Adrenal gland (tissue), 9 donors: ENCODE measurements at regions not wholly inside any gene's neighbourhood (a gene's known extent, or its start where the extent isn't known, plus 50 kb on each side); places are given as distances from the start of the nearest gene placed in this dataset.

Experiments used
- DNase-seq, 7 donors: peaks; one replicate each; pipeline ENCODE4 v3.0.0-alpha.2; 2019 to 2020
- H3K27ac ChIP-seq, 5 donors: fragments of 200-600 bp; sonication (generic) in 4 of 5; 1 replicate in 3 of 5; 2 replicates in 2 of 5; pipeline versions ENCODE4 v1.5.1 to v1.8.0; 2016 to 2020; ENCODE audit warnings: mild to moderate bottlenecking in 1 of 5
- H3K27me3 ChIP-seq: fragments of 200-600 bp; 2 replicates; pipeline ENCODE4 v1.8.0; 2021
- H3K36me3 ChIP-seq, 2 donors: fragments of 200-600 bp; replicated peaks in 1 of 2; 1 replicate in 1 of 2; 2 replicates in 1 of 2; pipeline versions ENCODE4 v1.5.1 to v1.8.0; 2018 to 2022
- H3K4me1 ChIP-seq, 2 donors: fragments of 200-600 bp; replicated peaks in 1 of 2; 1 replicate in 1 of 2; 2 replicates in 1 of 2; pipeline versions ENCODE4 v1.5.1 to v1.8.0; 2018 to 2021
- H3K4me3 ChIP-seq, 4 donors: fragments of 200-600 bp; sonication (generic) in 3 of 4; one replicate each; pipeline ENCODE4 v1.5.1; 2016 to 2018
- H3K9me3 ChIP-seq, 3 donors: fragments of 200-600 bp; sonication (generic) in 1 of 3; replicated peaks in 1 of 3; 1 replicate in 2 of 3; 2 replicates in 1 of 3; pipeline versions ENCODE4 v1.5.1 to v1.8.0; 2016 to 2021
- POLR2A ChIP-seq, 2 donors: fragments of 450-650 bp; IDR thresholded peaks; one replicate each; pipeline ENCODE4 v1.6.1; 2017; ENCODE audit warnings: antibody characterized with exemption in 2 of 2, mild to moderate bottlenecking in 2 of 2, moderate library complexity in 1 of 2
- WGBS, 4 donors: extraction: QIAGEN DNeasy Blood & Tissue Kit in 2 of 4; methylation state at CpG; one replicate each; pipeline versions ENCODE4 v1.1.5 to v1.1.7; 2013 to 2017; 5-methylcytosine and 5-hydroxymethylcytosine counted together
- intact Hi-C, 2 donors: fragments of 100-400 bp; cut with DNase I; formaldehyde crosslinking; loops; one replicate each; pipeline versions ENCODE4 v1.14.1 to v1.15.0; 2022 to 2023
- TF ChIP-seq, protein P1 (sequence below), 6 experiments: fragments of 450-650 bp in 4 of 6; fragments of 200-600 bp in 2 of 6; sonication (generic) in 1 of 6; IDR thresholded peaks; 1 replicate in 5 of 6; 2 replicates in 1 of 6; pipeline versions ENCODE4 v1.5.1 to v1.8.0; 2016 to 2021; ENCODE audit warnings: antibody characterized with exemption in 6 of 6, mild to moderate bottlenecking in 2 of 6, moderate library complexity in 1 of 6
- donor health status: healthy with polysubstance abuse.
- donor health status: Bipolar disorder and iron deficiency.
- donor health status: DM: yes; HTN: yes; CAD: no.
- donor health status: DM: no; HTN: no; CAD: no.
- donor health status: DM: no; HTN: no; CAD: no.

DNA sequence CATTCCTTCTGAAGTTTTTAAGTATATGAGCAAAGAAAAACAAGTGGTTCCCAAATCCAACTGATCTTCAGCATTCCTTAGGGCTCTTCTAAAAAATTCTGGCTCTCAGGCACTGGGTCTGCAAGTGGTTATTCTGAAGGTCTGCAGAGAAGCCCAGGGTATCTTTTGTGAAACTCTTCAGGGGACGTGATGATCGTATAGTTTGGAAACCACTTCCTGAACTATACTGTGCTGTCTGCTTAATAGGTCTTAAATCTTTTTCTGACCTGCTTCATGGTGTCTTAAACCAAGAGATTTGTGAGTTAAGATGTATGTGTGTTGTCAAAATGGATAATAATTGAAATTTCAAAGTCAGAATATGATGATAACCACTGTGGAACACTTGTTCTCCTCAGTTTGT, 115.5 kb downstream of the LHX9 start:
- Histone ChIP-seq H3K27ac (no peak overlapping the region), H3K4me1 (no peaks in the 10 kb centered on the region), H3K4me3 (no peak overlapping the region), H3K9me3 (no peaks in the 10 kb centered on the region), H3K36me3 (no peaks in the 10 kb centered on the region), H3K27me3 (no peaks in the 10 kb centered on the region)
- WGBS, 4 donors = 49 to 68% (median 61%) methylated on average over 2 of the region's 2 CpGs
- TF ChIP-seq POLR2A (IDR thresholded peaks at IDR 0.05) = no peak
- TF ChIP-seq, protein P1, sequence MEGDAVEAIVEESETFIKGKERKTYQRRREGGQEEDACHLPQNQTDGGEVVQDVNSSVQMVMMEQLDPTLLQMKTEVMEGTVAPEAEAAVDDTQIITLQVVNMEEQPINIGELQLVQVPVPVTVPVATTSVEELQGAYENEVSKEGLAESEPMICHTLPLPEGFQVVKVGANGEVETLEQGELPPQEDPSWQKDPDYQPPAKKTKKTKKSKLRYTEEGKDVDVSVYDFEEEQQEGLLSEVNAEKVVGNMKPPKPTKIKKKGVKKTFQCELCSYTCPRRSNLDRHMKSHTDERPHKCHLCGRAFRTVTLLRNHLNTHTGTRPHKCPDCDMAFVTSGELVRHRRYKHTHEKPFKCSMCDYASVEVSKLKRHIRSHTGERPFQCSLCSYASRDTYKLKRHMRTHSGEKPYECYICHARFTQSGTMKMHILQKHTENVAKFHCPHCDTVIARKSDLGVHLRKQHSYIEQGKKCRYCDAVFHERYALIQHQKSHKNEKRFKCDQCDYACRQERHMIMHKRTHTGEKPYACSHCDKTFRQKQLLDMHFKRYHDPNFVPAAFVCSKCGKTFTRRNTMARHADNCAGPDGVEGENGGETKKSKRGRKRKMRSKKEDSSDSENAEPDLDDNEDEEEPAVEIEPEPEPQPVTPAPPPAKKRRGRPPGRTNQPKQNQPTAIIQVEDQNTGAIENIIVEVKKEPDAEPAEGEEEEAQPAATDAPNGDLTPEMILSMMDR (IDR thresholded peaks at IDR 0.05) = no peak
- no peak for DNase-seq
- intact Hi-C loops = no loop called here

DNA sequence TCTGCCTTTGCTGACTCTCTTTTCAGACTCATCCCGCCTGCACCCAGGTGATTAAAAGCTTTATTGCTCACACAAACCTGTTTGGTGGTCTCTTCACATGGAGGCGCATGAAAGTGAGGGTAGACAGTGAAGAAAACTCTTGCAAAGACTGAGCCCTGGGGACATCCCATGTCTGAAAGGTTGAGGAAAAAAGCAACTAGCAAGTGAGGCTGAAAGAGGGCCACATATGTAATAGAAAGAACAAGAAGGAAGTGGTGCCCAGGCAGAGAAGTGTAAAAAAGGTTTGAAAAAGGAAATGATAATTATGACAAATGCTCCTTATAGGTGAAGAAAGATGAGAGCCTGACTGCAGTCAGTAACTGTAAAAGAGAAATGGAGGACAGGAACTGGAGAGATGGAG, 115.9 kb upstream of the NEK7 start:
- no peaks in the 10 kb centered on the region for H3K9me3 ChIP-seq
- TF ChIP-seq, protein P1 (IDR thresholded peaks at IDR 0.05) = no peak
- no peak for TF ChIP-seq POLR2A (IDR thresholded peaks at IDR 0.05)
- DNase-seq = no peak
- no peaks in the 10 kb centered on the region for H3K27me3 ChIP-seq
- no peaks in the 10 kb centered on the region for H3K36me3 ChIP-seq
- H3K4me3 ChIP-seq = no peak overlapping the region
- no peaks in the 10 kb centered on the region for H3K4me1 ChIP-seq
- intact Hi-C loops = no loop called here
- WGBS, 4 donors = 85 to 95% (median 87%) methylated on average over 2 of the region's 2 CpGs
- no peak overlapping the region for H3K27ac ChIP-seq

- H3K27me3 ChIP-seq = no peaks in the 10 kb centered on the region
- H3K9me3 ChIP-seq = no peaks in the 10 kb centered on the region
- intact Hi-C loops = no loop called here
- H3K27ac ChIP-seq = no peak overlapping the region
- TF ChIP-seq, protein P1 (IDR thresholded peaks at IDR 0.05) = no peak
- TF ChIP-seq POLR2A (IDR thresholded peaks at IDR 0.05) = no peak
- H3K4me3 ChIP-seq = no peak overlapping the region
- no peaks in the 10 kb centered on the region for H3K36me3 ChIP-seq
- DNase-seq = no peak
- H3K4me1 ChIP-seq = no peaks in the 10 kb centered on the region
- 82 to 96% (median 91%) methylated on average over 2 of the region's 2 CpGs for WGBS, 4 donors
Observed at GRCh38 chr1:198042168-198042567, 114.6 kb upstream of the NEK7 start.

DNA sequence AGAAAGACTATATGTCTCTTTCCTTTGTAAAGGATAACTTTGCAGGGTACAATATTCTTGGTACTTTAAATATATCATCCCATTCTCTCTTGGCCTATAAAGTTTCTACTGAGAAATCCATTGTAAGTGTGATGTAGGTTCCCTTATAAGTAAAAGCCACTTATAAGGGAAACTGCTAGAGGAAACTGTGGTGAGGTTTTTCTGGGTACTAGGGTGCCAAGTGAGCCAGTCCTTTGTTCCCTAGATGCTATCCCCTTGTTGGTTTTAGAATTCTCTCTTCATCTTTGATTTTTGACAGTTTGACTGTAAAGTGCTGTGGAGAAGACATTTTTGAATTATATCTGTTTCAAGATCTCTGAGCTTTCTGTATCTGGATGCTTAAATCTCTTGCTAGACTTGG, 108.9 kb upstream of the NEK7 start:
- no peak overlapping the region for H3K27ac ChIP-seq
- H3K4me1 ChIP-seq = no peaks in the 10 kb centered on the region
- H3K36me3 ChIP-seq = no peaks in the 10 kb centered on the region
- no peak for TF ChIP-seq POLR2A (IDR thresholded peaks at IDR 0.05)
- TF ChIP-seq, protein P1 (IDR thresholded peaks at IDR 0.05) = no peak
- no peaks in the 10 kb centered on the region for H3K9me3 ChIP-seq
- intact Hi-C loops = no loop called here
- H3K27me3 ChIP-seq = no peaks in the 10 kb centered on the region
- no peak overlapping the region for H3K4me3 ChIP-seq
- no peak for DNase-seq
